HL-60 (cell line): ENCODE measurements at regions not wholly inside any gene's neighbourhood (a gene's known extent, or its start where the extent isn't known, plus 50 kb on each side); places are given as distances from the start of the nearest gene placed in this dataset.

Experiments
- DNase-seq, 2 experiments: peaks; one replicate each; pipeline ENCODE4 v3.0.0-alpha.2; 2010 to 2020; ENCODE audit warnings: low read depth in 1 of 2, low spot score in 1 of 2
- H3K27ac ChIP-seq: fragments of 250-450 bp; sonication (Bioruptor Pico); replicated peaks from 2 replicates; pipeline ENCODE4 v1.5.1; 2020; ENCODE audit warnings: mild to moderate bottlenecking, moderate library complexity
- H3K27me3 ChIP-seq: fragments of 250-450 bp; sonication (Bioruptor Pico); 2 replicates; pipeline ENCODE4 v1.5.1; 2021; ENCODE audit warnings: mild to moderate bottlenecking, moderate library complexity; ENCODE audit not compliant: insufficient read depth, poor library complexity, severe bottlenecking
- H3K4me3 ChIP-seq: replicated peaks from 2 replicates; pipeline ENCODE4 v1.5.1; 2011; ENCODE audit warnings: mild to moderate bottlenecking, control low read depth, low read length; ENCODE audit not compliant: insufficient read depth
- CTCF ChIP-seq: IDR thresholded peaks from one replicate; pipeline ENCODE4 v1.5.1; 2011; ENCODE audit warnings: low read length, control low read depth, inconsistent platforms; ENCODE audit not compliant: insufficient read depth
- GABPA ChIP-seq: IDR thresholded peaks from 2 replicates; pipeline ENCODE4 v1.6.1; 2012; ENCODE audit warnings: low read depth
- POLR2AphosphoS5 ChIP-seq: IDR thresholded peaks from 2 replicates; pipeline ENCODE4 v1.6.1; 2012; ENCODE audit warnings: low read depth
- REST ChIP-seq: IDR thresholded peaks from 2 replicates; pipeline ENCODE4 v1.6.1; 2012; ENCODE audit warnings: low read depth; ENCODE audit not compliant: insufficient replicate concordance
- SPI1 ChIP-seq: IDR thresholded peaks from 2 replicates; pipeline ENCODE4 v1.6.1; 2012; ENCODE audit warnings: low read depth, mild to moderate bottlenecking, borderline replicate concordance

GRCh38 chr13:37479916-37480315 is 118.7 kb downstream of the POSTN start:
- no peak overlapping the region for H3K4me3 ChIP-seq
- TF ChIP-seq SPI1 = no peak
- no peak for TF ChIP-seq REST
- TF ChIP-seq CTCF = no peak
- TF ChIP-seq GABPA = no peak
- no peak for TF ChIP-seq POLR2AphosphoS5
- DNase-seq = no peak
- no peak overlapping the region for H3K27ac ChIP-seq
- H3K27me3 ChIP-seq = no peaks in the 10 kb centered on the region

GRCh38 chr13:37476874-37477273 is 121.7 kb downstream of the POSTN start:
- Histone ChIP-seq H3K27ac (no peak overlapping the region), H3K4me3 (no peak overlapping the region), H3K27me3 (no peaks in the 10 kb centered on the region)
- DNase-seq = no peak
- TF ChIP-seq SPI1 (no peak), CTCF (no peak), POLR2AphosphoS5 (no peak), REST (no peak)

GRCh38 chr13:37475966-37476365 is 122.6 kb downstream of the POSTN start:
- TF ChIP-seq SPI1 = no peak
- no peak for TF ChIP-seq POLR2AphosphoS5
- no peak for TF ChIP-seq CTCF
- no peak for TF ChIP-seq GABPA
- no peak for TF ChIP-seq REST
- no peak for DNase-seq
- H3K4me3 ChIP-seq = no peak overlapping the region
- H3K27me3 ChIP-seq = no peaks in the 10 kb centered on the region
- H3K27ac ChIP-seq = no peak overlapping the region
